HG02970 (cell line): ENCODE measurements at regions not wholly inside any gene's neighbourhood (a gene's known extent, or its start where the extent isn't known, plus 50 kb on each side); places are given as distances from the start of the nearest gene placed in this dataset.

Experiments used
- ATAC-seq: cut with Tn5 transposase; IDR thresholded peaks from one replicate; pipeline ENCODE4 v1.9.1; 2021; ENCODE audit warnings: mild to moderate bottlenecking, moderate library complexity, moderate number of reproducible peaks; ENCODE audit not compliant: unreplicated experiment, low FRiP score

GRCh38 chr3:34268032-34268709 is 469.7 kb downstream of the PDCD6IP start:
- no peak for ATAC-seq

GRCh38 chr3:34275811-34276210 is 477.4 kb downstream of the PDCD6IP start:
- no peak for ATAC-seq

GRCh38 chr3:34276342-34276741 is 477.9 kb downstream of the PDCD6IP start:
- ATAC-seq, result no peak

- no peak for ATAC-seq
Observed at GRCh38 chr3:34277110-34277509, 478.7 kb downstream of the PDCD6IP start.

GRCh38 chr3:34279901-34280300 is 481.5 kb downstream of the PDCD6IP start:
- no peak for ATAC-seq

GRCh38 chr3:34283751-34284150 is 485.3 kb downstream of the PDCD6IP start:
- ATAC-seq, result no peak

- no peak for ATAC-seq
Observed at GRCh38 chr3:34284959-34285826, 486.8 kb downstream of the PDCD6IP start.

GRCh38 chr3:34285827-34286188 is 487.4 kb downstream of the PDCD6IP start:
- ATAC-seq, result no peak

- ATAC-seq, result no peak
Observed at GRCh38 chr3:34292605-34293300, 494.3 kb downstream of the PDCD6IP start.

- no peak for ATAC-seq
Observed at GRCh38 chr3:34294240-34294639, 495.8 kb downstream of the PDCD6IP start.

GRCh38 chr3:34296796-34297195 is 498.4 kb downstream of the PDCD6IP start:
- ATAC-seq, result no peak

- ATAC-seq, result no peak
Observed at GRCh38 chr3:34298653-34299052, 500.2 kb downstream of the PDCD6IP start.

GRCh38 chr3:34300621-34301020 is 502.2 kb downstream of the PDCD6IP start:
- no peak for ATAC-seq

GRCh38 chr3:34301313-34301712 is 502.9 kb downstream of the PDCD6IP start:
- ATAC-seq, result no peak

GRCh38 chr3:34305266-34305665 is 506.8 kb downstream of the PDCD6IP start:
- ATAC-seq, result no peak

- no peak for ATAC-seq
Observed at GRCh38 chr3:34312684-34313083, 514.3 kb downstream of the PDCD6IP start.

- no peak for ATAC-seq
Observed at GRCh38 chr3:34319881-34320280, 521.5 kb downstream of the PDCD6IP start.

- no peak for ATAC-seq
Observed at GRCh38 chr3:34323517-34323916, 525.1 kb downstream of the PDCD6IP start.

- no peak for ATAC-seq
Observed at GRCh38 chr3:34346656-34347055, 548.2 kb downstream of the PDCD6IP start.

- ATAC-seq, result no peak
Observed at GRCh38 chr3:34351882-34352777, 553.7 kb downstream of the PDCD6IP start.
